MCF 10A (cell line): ENCODE measurements at regions not wholly inside any gene's neighbourhood (a gene's known extent, or its start where the extent isn't known, plus 50 kb on each side); places are given as distances from the start of the nearest gene placed in this dataset.
A peak's percentile ranks its signal among the peaks of the same experiment; 100 is the strongest.

Experiments used
- BruUV-seq: library from RNA; stranded (reverse); fragments of 400-500 nt; replicated peaks from 2 replicates; lab custom pipeline; 2021; lab: Mats Ljungman, UMichigan
- CTCF ChIA-PET: fragments of 300-600 bp; sonication (Branson Sonifier 250); formaldehyde crosslinking; extraction: SDS; loops from one replicate; lab custom pipeline; 2021; ENCODE audit warnings: antibody characterized with exemption, inconsistent platforms; lab: Yijun Ruan, JAX
- POLR2A ChIA-PET: fragments of 300-600, 350-650 bp; sonication (Branson Sonifier 250); formaldehyde crosslinking; extraction: SDS; loops from one replicate; lab custom pipeline; 2020; ENCODE audit warnings: antibody characterized with exemption, inconsistent platforms; lab: Yijun Ruan, JAX
- DNase-seq: peaks from one replicate; pipeline ENCODE4 v3.0.0-alpha.2; 2018; ENCODE audit not compliant: unreplicated experiment
- H3K27ac Mint-ChIP-seq: one replicate; pipeline ENCODE4 v1.8.0; 2022; ENCODE audit warnings: mild to moderate bottlenecking, low read depth, mixed read lengths; ENCODE audit not compliant: unreplicated experiment
- H3K27me3 Mint-ChIP-seq: one replicate; pipeline ENCODE4 v1.8.0; 2022; ENCODE audit warnings: mixed read lengths; ENCODE audit not compliant: insufficient read depth, unreplicated experiment
- H3K36me3 Mint-ChIP-seq: one replicate; pipeline ENCODE4 v1.8.0; 2022; ENCODE audit warnings: mild to moderate bottlenecking, moderate library complexity, mixed read lengths; ENCODE audit not compliant: insufficient read depth, unreplicated experiment
- H3K4me1 Mint-ChIP-seq: one replicate; pipeline ENCODE4 v1.8.0; 2022; ENCODE audit warnings: mixed read lengths; ENCODE audit not compliant: insufficient read depth, unreplicated experiment
- H3K4me3 Mint-ChIP-seq: one replicate; pipeline ENCODE4 v1.8.0; 2022; ENCODE audit warnings: mild to moderate bottlenecking, moderate library complexity, mixed read lengths; ENCODE audit not compliant: unreplicated experiment
- H3K9me3 Mint-ChIP-seq: one replicate; pipeline ENCODE4 v1.8.0; 2022; ENCODE audit warnings: mixed read lengths; ENCODE audit not compliant: unreplicated experiment
- CTCF ChIP-seq: fragments of 200-600 bp; IDR thresholded peaks from one replicate; pipeline ENCODE4 v1.8.0; 2022; ENCODE audit warnings: antibody characterized with exemption, mild to moderate bottlenecking; ENCODE audit not compliant: unreplicated experiment
- intact Hi-C: fragments of 100-400 bp; cut with micrococcal nuclease; formaldehyde crosslinking; loops from 2 replicates; pipeline ENCODE4 v1.14.1; 2022

DNA sequence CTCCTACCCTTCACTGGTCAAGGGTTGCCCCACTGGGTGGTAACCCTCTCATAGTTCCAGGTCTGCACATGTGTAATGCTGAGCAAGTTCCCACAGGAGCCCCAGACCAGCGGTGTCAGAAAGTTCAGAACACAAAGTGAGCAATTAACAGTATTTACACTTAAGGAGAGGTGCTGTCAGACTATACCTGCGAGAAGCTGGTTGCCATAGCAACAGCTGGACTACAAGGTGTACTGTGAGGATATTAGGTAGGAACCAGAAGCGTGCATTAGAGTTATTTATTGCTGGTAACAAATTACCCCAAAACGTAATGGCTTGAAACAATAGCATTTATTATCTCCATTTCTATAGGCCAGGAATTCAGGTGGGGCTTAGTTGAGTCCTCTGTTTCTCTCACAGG is 317.0 kb upstream of the RPS23 start:
- POLR2A ChIA-PET, result no interaction called here
- intact Hi-C loops, result no loop called here
- Mint-ChIP-seq H3K27ac (no peak overlapping the region), H3K36me3 (no peaks in the 10 kb centered on the region), H3K4me1 (no peaks in the 10 kb centered on the region), H3K27me3 (no peaks in the 10 kb centered on the region), H3K9me3 (peaks cover 8% of the 10 kb centered on the region), H3K4me3 (no peak overlapping the region)
- no peak for DNase-seq
- no TSS peak for BruUV-seq
- CTCF ChIA-PET, result no interaction called here
- no peak for TF ChIP-seq CTCF

DNA sequence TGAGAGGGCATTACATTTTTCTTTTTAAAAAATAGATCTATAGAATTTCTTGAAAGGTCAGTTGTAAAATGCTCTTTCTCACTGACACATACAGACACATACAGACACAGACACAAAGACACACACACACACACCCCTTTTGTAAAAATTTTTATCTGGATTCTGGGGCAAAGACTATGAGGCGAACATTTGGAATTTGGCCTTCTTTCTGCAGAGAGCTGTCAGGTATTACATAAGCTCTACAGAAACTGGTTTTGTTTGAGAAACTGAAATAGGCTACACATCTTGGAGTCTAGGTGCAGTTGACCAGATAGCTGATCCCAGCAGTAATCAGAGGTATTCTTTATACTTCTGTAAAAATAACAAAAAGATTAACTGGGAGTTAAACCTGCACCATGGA is 315.9 kb upstream of the RPS23 start:
- ChIA-PET POLR2A (no interaction called here), CTCF (no interaction called here)
- intact Hi-C loops, result no loop called here

DNA sequence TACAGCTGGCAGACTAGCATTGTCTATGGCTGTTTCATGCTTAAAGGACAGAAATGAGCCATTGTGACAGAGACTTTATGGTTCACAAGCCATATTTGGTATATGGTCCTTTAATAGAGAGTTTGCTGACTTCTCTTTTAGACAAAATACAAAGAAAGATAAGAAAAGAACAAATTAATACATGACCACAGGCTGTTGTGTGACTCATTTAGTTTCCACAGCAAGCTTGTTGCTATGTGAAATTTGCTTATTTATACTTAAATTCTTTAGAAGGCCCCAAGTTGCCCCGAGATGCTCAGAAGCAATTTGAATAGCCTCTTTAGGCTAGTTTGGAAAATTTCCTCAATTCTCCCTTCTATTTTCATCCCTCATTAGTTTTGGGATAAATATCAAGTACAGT is 315.3 kb upstream of the RPS23 start:
- no TSS peak for BruUV-seq
- Mint-ChIP-seq H3K4me3 (no peak overlapping the region), H3K4me1 (no peaks in the 10 kb centered on the region), H3K9me3 (peaks cover 14% of the 10 kb centered on the region), H3K27ac (no peak overlapping the region), H3K36me3 (no peaks in the 10 kb centered on the region), H3K27me3 (no peaks in the 10 kb centered on the region)
- peak; percentile 3 for DNase-seq
- no peak for TF ChIP-seq CTCF
- intact Hi-C loops, result no loop called here
- POLR2A ChIA-PET, result interaction anchor here (1.2 kb wide), 1 partner anchor 21 kb away, joined by 4 read pairs; no protein-coding TSS in a partner anchor
- CTCF ChIA-PET, result no interaction called here

More for the DNA sequence above, 315.9 kb upstream of the RPS23 start:
- peak; percentile 8 for DNase-seq
- no peaks in the 10 kb centered on the region for H3K4me1 Mint-ChIP-seq
- no TSS peak for BruUV-seq
- H3K9me3 Mint-ChIP-seq, result peaks cover 14% of the 10 kb centered on the region
- H3K27me3 Mint-ChIP-seq, result no peaks in the 10 kb centered on the region
- no peak overlapping the region for H3K27ac Mint-ChIP-seq
- no peak overlapping the region for H3K4me3 Mint-ChIP-seq
- H3K36me3 Mint-ChIP-seq, result no peaks in the 10 kb centered on the region
- TF ChIP-seq CTCF, result no peak

DNA sequence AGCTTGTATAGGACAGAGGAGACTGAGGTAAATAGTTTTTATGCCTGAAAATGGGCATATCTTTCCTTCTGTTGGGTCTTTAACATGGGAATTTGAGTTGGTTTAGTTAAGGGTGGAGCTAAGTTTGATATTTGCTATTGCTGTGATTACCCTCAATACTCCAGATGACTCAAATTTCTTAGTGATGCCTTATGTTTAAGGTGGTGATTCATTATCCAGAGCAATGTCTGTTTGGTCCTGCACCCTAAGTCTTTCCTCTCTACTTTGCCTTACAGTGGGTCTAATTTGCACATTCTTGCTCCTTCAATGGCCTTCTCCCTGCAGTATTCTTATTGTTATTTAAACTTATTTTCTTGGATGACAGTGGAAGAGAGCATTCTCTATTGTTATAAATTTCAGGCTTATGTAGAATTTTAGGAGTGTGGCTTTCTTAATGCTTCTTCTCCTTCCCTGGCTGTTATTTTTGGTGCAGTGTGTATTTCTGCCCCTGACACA is 312.9 kb upstream of the RPS23 start:
- H3K4me3 Mint-ChIP-seq, result no peak overlapping the region
- POLR2A ChIA-PET, result no interaction called here
- H3K27me3 Mint-ChIP-seq, result no peaks in the 10 kb centered on the region
- CTCF ChIA-PET, result interaction anchor here (0.9 kb wide), 1 partner anchor 9 kb away, joined by 3 read pairs; no protein-coding TSS in a partner anchor
- intact Hi-C loops, result no loop called here
- H3K4me1 Mint-ChIP-seq, result no peaks in the 10 kb centered on the region
- no peaks in the 10 kb centered on the region for H3K36me3 Mint-ChIP-seq
- BruUV-seq, result no TSS peak
- TF ChIP-seq CTCF, result no peak
- peaks cover 14% of the 10 kb centered on the region for H3K9me3 Mint-ChIP-seq
- H3K27ac Mint-ChIP-seq, result no peak overlapping the region
- DNase-seq, result no peak
